Stimulated activated CD4-positive, alpha-beta T cell treated with anti-CD3 and anti-CD28 coated beads, TNF-alpha, amount 100 ng/mL, for 24 hours (primary cell): ENCODE measurements at regions not wholly inside any gene's neighbourhood (a gene's known extent, or its start where the extent isn't known, plus 50 kb on each side); places are given as distances from the start of the nearest gene placed in this dataset.

Experiments used
- DNase-seq, 3 experiments: peaks; one replicate each; pipeline ENCODE4 v3.0.0-alpha.2; 2020; ENCODE audit warnings: low read depth in 3 of 3

DNA sequence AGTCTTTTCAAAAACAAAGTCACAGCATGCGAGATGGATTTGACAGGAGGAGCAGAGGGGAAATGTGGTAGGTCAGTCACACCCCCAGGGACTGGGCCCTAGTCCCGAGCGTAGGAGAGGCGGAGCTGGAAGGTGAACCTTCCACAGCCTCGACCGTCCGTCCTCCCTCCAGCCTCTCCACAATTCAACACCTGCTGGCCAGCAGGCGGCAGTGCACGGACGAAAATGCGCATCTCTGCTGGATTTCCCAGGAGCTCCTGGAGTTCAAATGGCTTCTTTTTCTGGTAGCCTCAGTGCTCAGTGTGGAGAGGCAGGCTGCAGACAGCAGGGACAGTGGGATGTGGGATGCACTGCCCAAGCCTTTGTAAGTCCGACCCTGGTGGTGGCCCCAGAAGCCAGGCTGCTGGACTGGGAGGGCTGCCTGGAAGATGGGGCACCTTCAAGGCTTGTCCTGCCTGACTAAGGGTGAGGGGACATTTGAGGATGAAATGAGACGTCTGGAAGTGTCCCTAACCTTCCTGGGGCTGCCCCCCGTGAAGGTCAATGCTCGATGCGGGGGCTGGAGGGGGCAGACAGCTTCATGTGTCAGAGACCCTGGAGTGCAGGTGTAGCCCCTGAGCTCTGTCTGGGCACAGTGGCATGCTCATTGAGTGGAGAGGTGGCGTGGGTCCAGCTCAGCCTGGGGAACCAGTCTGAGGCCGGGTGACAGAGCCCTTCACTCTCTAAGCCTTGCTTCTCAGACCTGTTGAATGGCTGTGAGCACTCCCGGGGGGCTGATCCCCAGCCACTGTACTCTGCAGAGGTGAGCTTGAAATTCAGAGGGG is 189.5 kb downstream of the TFCP2L1 start:
- peak in 1 of 3 experiments; percentile 27 for DNase-seq

DNA sequence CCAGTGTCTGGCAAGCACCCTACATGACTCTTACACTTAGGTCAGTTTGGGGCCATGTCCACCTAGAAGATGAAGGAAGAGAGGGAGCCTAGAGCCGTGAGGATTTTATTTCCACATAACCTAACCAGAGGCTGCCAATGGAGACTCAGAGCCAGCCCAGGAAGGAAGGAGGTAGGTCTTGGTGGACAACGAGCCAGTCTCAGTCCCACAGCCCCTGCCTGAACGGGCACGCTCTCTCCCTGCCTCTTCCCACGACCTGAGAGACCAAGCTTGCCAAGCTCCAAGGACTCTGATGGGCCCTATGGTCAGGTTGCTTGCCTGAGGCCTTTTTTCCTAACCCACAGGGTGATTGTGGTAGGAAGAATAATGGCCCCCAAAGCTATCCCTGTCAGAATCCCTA is 188.4 kb downstream of the TFCP2L1 start:
- no peak for DNase-seq

DNA sequence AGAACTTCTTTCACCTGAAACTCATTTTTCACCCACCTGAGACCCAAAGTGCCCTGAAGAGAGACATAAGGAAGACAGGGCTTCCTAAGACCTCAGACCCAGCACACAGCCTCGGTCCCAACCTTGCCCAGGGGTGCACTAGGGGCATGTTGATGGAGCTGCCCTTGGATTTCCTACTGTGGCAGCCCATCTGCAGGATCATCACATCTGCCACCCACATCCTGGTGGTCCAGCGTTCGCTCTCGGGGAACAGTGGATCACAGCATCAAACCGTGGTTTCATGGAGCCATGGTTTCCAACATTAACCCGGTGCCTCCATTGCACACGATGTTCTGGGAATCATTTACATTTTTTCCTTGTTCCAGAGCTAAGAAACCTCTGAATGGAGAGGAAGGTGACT is 186.4 kb downstream of the TFCP2L1 start:
- DNase-seq: no peak

DNA sequence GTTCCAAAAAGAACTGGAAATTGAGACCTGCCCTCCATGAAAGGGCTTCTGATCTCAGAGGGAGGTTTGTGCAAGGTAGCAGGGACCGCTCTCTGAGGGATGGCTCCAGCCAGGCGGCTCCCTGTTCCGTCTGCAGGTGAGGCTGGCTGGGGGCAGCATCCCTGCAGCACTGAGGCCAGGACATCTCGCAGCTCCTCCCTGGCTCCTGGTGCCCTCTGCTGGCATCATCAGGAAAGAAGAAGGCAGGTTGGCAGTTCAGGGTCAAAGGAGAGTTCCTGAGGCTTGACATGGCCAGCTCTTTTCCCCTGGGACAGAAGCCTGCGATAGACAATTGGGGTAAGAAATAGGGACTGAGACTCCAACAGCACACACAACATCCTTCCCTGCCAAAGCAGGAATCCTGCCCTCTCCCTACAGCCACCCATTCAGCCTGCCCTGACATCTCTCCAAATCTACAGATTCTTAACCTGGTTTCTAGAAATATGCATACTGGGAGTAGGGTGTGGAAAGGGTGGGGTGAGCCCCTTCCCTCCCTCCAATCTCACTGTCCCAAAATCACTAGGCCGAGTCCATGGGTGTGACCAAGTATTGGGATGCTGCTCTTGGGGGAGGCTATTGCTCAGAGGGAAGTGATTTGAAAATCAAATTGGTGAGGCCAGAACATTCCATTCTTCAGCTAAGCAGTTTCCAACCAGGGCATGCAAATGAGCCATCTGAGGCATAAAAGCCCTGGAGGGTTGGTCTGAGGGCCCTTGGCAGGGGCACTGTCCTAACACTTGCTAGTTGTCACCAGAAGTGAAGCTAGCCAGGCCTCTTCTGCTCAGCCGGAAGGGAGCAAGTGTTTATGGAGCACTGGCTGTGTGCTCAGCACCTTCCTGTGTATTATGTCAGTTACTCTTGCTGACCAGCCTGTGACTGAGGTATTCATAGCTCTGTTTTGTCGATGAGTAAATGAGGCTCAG is 185.4 kb downstream of the TFCP2L1 start:
- DNase-seq: no peak

DNA sequence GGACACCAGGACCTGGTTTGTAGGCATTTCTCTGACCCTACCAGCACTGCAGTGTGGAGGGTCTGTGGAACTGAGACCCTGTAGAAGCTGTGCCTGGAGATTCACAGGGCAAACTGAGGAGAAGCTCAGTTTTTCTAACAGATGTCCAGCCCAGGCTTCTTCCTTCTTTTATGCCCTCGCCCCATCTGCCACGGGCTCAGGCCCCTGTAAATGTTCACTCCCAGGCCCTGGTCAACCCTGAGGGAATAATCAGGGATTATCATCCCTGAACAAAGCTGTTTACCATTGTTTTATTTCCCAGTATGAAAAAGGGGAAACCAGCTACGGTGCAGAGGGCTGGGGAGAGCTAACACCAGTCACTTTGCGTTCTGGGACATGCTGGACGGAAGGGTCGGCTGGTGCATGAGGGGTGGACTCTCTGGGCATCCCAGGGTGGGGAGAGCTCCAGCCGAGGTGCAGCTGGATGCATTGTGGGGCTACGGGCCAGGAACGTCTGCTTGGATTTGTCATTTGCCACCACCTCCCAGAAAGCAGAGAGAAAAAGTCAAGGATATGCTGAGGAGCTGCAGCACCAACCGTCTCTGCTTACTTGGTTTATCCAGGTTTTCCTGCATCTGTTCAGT is 183.8 kb downstream of the TFCP2L1 start:
- no peak for DNase-seq

DNA sequence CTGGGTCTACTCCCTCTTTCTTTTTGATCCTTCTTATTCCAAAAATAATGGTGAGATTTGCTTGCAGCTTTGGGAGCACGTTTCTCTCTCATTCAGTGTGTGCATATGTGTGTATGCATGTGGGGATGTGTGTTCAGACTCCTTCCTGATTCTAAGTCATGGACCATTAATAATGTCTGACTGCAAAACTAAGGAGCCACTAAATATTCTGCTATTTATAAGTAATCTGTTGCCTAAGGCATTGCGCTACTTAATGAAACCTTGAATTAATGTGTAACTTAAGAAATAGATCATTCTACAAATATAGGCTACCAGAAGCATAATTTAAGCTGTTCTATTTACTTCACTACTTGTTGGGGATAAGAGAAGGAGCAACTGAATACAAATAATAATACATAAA is 182.1 kb downstream of the TFCP2L1 start:
- DNase-seq: no peak

DNA sequence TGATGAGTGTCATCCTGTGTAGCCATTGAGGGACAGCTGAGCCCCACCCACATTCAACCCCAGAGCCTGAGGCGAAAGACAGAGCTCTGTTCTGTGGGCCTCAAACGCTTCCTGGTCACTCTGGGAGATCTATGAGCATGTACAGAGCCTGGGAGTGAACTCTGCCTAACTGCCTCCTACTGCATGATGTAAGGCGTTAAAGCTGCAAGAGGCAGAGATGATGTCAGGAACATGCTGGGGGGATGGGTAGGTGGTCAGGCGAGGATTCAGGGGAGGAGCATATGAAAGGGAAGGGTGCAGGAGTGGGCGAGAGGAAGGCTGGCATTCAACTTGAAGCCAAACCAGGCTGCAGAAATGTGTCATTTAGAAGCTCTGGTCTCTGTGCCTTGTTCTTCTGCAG is 181.0 kb downstream of the TFCP2L1 start:
- no peak for DNase-seq

DNA sequence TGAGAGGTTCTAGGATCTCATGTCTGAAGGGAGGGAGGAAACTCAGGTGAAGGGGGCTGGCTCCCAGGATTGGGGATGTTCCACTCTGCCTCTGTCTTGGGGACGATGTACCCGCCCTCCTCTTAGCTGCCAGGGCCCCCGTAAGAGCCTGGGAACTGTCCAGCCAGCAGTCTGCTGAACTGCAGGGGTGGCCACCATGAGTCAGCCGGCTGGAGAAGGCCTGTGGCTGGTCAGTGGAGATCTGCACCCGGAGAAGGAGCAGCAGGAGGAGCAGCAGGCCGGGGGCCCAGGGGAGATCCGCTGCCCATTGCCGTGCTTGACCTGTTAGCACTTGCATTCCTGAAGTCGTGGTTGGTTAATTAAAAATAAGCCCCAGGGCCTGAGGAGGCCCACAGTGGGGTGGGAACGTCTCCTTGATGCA is 180.3 kb downstream of the TFCP2L1 start:
- no peak for DNase-seq

DNA sequence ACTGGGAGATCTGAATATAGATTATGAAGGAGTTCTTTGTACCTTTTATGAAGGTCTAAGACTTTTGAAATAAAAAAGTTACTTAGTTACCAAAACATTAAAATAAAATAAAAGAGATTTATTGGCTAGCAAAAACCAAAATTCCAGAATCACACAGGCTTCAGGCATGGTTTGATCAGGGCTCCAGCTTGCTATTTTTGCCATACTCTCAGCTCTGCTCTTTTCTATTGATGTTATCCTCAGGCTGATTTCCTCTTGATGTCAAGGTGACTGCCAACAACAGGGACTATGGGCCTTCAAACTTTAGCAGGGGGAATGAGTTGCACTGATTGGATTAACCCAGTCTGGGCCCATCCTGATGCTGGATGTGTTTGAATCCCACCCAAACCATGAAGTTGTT is 174.1 kb downstream of the TFCP2L1 start:
- DNase-seq: no peak

DNA sequence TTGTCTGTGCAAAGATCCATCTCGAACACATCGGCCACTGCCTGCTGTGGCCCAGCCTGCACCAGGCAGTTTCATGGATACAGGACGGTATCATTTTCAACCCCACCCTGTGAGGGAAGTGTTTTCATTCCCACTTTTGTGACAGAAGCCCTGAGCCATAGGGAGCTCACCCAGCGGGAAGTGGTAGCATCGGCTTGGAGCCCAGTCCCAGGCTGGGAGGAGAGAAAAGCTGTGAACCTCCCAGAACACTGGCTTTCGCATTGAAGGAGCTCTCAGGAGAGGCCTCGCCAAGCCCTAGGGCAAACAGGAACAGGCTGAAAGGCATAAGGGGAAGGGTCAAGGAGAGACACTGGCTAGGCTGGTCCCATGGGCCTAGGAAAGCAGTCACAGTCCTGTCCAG is 166.1 kb downstream of the TFCP2L1 start:
- no peak for DNase-seq

DNA sequence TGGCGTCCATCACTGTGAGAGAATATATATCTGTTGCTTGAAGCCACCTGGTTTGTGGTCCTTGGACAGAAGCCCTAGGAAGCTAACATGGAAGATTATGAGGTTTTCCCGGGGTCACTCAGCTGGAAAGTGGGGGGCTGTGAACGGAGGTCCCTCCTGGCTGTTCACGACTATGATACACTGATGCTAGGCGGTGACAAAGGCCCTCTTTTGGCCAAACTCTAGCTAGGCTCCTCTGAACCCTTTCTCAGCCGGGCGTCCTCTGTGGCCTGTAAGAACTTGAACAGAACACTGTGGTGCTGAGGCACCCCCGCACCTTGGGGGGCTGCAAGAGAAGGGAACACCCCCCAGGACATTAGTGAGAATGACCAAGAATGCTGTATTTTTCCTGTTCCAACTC is 164.6 kb downstream of the TFCP2L1 start:
- DNase-seq: no peak

DNA sequence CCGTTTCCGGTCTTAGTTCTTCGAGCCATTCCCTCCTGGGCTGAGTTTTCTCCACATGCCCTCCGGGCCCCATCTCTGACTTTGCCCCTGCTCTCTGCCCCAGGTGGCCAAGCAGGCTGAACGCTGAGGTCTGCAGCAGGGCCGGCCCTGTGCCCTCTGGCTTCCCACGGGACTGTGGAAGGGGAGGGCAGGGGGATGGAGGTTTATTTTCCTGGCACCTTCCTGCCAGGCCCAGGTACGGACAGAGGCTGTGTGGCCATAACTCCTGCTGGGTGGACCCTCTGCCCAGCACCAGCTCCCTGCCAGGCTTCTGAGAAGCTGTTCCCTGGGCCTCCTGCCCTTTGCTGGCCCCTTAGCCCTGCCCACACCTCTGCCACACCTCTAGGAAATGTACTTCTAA is 164.0 kb downstream of the TFCP2L1 start:
- DNase-seq: no peak

DNA sequence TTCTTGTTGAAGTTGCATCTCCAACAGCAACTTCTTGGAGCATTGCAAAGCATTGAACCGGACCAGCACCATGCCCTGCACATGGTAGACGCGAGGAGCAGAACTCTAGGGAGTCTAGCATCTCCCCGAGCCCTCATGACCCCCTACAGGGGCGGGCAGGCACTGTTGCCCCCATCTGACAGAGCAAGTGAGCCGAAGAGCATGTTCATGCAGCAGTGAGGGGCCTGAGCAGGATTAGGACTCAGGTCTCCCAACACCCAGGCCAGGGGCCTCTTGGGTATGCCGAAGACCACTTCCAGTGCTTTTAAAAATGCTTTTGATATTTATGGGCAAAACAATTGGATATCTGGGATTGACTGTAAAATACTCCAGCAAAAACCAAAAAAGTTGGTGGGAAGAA is 163.3 kb downstream of the TFCP2L1 start:
- DNase-seq: no peak

DNA sequence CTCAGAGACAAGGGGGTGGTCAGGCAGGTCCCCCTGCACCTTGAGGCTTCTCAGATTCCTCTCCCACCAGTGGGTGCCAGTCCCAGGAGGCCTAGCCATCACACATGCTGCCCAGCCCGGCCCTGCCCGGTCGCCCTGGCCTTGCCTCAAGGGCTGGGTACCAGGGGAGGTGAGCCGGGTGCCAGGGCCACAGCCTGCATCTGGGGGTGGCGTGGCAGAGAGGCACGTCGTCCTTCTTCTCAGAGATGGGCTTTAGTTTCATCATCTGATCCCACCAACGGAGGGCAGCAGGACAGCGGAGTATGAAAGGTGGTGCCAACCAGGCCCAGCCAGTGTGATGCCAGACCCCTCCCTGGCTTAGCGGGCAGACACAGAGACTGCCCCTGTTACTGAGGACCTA is 161.7 kb downstream of the TFCP2L1 start:
- DNase-seq: no peak

DNA sequence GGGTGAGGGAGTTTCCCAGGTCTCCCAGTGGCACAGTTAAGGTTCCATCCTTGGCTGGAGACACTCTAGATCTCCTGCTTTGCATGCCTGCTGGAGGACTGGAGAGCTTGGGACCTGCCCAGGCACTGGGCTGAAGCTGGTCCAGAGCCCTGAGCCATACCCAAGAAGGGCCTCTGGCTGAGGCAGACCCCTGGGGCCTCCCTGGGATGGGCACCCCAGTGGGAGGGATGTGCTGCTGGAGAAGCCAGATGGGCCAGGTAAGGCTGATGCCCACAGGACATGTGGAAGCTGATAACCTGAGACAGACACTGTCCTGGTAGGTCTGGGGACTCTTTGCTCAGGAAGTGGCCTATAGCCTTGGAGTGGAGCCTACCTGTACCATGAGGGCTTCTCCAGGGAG is 160.7 kb downstream of the TFCP2L1 start:
- no peak for DNase-seq

DNA sequence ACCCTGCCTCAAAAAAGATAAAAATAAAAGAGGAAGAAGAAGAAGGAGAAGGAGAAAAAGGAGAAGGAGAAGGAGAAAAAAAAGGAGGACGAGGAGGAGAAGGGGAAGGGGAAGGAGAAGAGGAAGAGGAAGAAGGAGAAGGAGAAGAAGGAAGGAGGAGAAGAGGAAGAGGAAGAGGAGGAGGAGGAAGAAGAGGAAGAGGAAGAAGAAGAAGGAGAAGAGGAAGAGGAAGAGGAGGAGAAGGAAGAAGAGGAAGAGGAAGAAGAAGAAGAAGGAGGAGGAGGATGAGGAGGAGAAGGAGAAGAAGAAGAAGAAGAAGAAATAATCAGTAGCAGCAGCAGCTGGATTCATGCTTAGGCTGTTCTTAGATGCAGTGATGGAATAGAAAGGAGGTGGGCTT is 159.7 kb downstream of the TFCP2L1 start:
- DNase-seq: no peak

DNA sequence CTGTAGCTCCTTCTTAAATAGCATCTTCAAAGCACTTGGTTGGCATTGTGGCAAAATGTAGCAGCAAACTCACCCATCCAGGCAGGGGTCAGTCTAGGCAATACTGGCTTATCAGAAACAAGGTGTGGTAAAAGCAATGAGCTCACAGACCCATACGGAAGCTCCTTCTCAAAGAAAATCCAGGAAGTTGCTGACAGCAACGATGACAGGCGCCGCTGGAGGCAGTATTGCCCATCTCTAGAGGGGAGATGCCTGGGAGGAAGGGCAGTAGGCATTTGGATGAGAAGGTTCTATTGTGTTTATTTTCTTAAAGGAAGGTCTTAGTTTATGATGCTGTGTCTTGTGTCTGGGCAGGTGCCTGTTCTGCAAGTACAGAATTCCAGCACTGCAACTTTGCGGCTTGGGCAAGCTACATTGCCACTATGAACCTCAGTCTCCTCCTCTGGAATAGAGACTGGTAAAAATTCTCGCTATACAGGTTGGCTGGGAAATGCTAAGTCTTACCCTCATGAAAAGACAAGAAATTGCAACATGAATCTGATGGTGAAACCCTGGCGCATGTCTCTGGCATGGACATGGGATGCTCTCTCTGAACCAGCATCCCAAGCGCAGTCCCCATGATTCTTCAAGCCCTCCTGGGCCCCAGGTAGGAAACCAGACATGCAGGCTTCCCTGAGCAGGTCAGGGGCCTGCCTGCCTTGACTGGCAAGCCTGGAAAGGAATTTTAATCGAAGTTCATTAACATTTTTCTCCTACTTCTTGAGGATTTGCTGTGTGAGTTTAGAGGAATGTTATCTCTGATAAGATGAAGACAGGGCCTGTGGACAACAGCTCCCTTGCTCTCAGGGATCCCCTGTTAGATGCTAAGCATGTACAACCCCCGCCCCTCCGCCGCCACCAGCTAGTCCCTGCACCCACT is 156.0 kb downstream of the TFCP2L1 start:
- peak in 1 of 3 experiments; percentile 2 for DNase-seq

DNA sequence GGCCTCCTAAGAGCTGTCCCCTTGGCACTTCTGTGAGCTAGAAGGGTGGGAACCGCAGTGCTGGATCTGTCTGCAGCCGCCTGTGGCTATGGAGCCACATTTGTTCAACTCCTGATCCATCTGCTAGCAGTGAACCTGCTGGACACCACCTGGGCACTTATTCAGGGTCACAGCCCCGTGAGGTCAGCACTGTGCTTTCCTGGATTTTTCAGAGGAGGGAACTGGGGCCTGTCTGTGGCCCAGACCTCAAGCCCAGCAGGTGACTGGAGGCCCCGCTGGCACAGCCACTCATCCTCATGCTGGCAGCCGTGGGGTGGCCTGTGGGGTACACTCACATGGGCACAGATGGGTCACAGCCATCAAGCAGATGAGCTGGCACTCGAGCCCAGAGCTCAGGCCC is 155.3 kb downstream of the TFCP2L1 start:
- DNase-seq: no peak

DNA sequence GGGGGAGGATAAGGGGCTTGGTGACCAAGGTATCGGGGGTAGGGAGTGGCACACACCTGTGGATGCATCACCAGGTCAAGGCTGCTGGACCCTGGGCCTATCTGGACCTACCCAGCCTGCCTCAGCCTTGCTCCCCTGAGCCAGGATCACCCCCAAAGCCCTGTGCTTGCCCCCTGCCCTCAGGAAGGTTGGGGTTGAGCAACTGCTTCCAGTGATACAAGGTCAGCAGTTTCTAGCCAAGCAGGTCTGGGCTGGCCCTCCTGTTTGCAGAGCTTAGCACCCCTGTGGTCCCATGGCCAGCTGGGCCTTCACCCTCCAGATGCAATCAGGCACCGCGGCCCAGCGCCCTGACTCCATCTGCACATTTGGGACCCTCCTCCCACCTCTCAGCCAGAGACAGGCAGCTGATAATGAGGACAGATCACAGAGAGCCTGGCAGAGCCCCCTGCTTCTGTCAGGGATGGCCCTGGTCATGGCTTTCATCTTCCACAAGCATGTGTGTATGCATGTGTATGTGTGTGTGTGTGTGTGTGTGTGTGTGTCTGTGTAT is 154.6 kb downstream of the TFCP2L1 start:
- no peak for DNase-seq

DNA sequence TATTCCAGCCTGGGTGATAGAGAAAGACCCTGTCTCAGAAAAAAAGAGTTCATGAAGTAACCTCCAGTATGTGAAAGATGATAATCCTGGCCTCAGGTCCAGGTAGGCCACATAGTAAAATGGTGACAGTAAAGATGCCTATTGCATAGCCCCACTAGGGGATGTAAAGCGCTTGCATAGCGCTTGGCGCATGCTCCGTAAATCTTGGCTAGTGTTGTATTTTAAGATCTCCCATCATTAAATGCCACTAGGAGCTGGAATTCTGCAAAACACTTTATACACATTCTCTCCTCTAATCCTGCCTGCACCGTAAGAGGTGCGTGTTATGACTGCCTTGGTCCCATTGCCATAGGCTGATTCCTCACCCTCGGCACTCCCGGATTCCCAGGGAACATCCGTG is 153.6 kb downstream of the TFCP2L1 start:
- no peak for DNase-seq
